GM23338 (cell line): ENCODE measurements at regions not wholly inside any gene's neighbourhood (a gene's known extent, or its start where the extent isn't known, plus 50 kb on each side); places are given as distances from the start of the nearest gene placed in this dataset.

Experiments used
- ATAC-seq: fragments of 200-7000 bp; cut with Tn5 transposase; 3 replicates; pipeline ENCODE4 v1.9.1; 2020
- DNase-seq: peaks from one replicate; pipeline ENCODE4 v3.0.0-alpha.2; 2015; ENCODE audit warnings: low spot score
- H2AFZ ChIP-seq: fragments of 200-600 bp; sonication (generic); 2 replicates; pipeline ENCODE4 v1.8.0; 2016; ENCODE audit warnings: antibody characterized with exemption, mild to moderate bottlenecking, moderate library complexity
- H3F3A ChIP-seq: fragments of 200-600 bp; sonication (generic); replicated peaks from 2 replicates; pipeline ENCODE4 v1.8.0; 2017; ENCODE audit warnings: antibody characterized with exemption, mixed run types, low read depth
- H3K27ac ChIP-seq: fragments of 200-600 bp; sonication (generic); 2 replicates; pipeline ENCODE4 v1.6.1; 2016; ENCODE audit warnings: low read depth
- H3K27me3 ChIP-seq: fragments of 200-600 bp; sonication (generic); 2 replicates; pipeline ENCODE4 v1.8.0; 2016; ENCODE audit warnings: mild to moderate bottlenecking, mixed run types, moderate library complexity; ENCODE audit not compliant: insufficient read depth
- H3K36me3 ChIP-seq: fragments of 200-600 bp; sonication (generic); 2 replicates; pipeline ENCODE4 v1.8.0; 2016; ENCODE audit warnings: mild to moderate bottlenecking; ENCODE audit not compliant: insufficient read depth
- H3K4me1 ChIP-seq: fragments of 200-600 bp; sonication (generic); 2 replicates; pipeline ENCODE4 v1.8.0; 2016; ENCODE audit warnings: mild to moderate bottlenecking, moderate library complexity; ENCODE audit not compliant: insufficient read depth
- H3K4me2 ChIP-seq: fragments of 200-600 bp; sonication (generic); 2 replicates; pipeline ENCODE4 v1.7.1; 2017; ENCODE audit warnings: mixed run types
- H3K4me3 ChIP-seq: fragments of 200-600 bp; sonication (generic); 2 replicates; pipeline ENCODE4 v1.6.1; 2016; ENCODE audit warnings: mixed run types
- H3K79me2 ChIP-seq: fragments of 200-600 bp; sonication (generic); replicated peaks from 2 replicates; pipeline ENCODE4 v1.8.0; 2017; ENCODE audit warnings: mild to moderate bottlenecking; ENCODE audit not compliant: insufficient read depth
- H3K9me2 ChIP-seq: fragments of 200-600 bp; sonication (generic); 2 replicates; pipeline ENCODE4 v1.8.0; 2017; ENCODE audit not compliant: insufficient read depth
- H4K20me1 ChIP-seq: fragments of 200-600 bp; sonication (generic); replicated peaks from 2 replicates; pipeline ENCODE4 v1.8.0; 2017; ENCODE audit warnings: mild to moderate bottlenecking; ENCODE audit not compliant: insufficient read depth
- H3K27ac Mint-ChIP-seq: 2 replicates; pipeline ENCODE4 v1.8.0; 2020; ENCODE audit warnings: inconsistent platforms, mild to moderate bottlenecking, moderate library complexity, mixed read lengths
- H3K27me3 Mint-ChIP-seq: 3 replicates; pipeline ENCODE4 v1.8.0; 2022; ENCODE audit warnings: low read depth, mild to moderate bottlenecking, moderate library complexity, mixed read lengths, inconsistent platforms; ENCODE audit not compliant: insufficient read depth, poor library complexity
- H3K36me3 Mint-ChIP-seq: 3 replicates; pipeline ENCODE4 v1.8.0; 2021; ENCODE audit warnings: low read depth, mild to moderate bottlenecking, inconsistent platforms, moderate library complexity, mixed read lengths
- H3K4me1 Mint-ChIP-seq: 3 replicates; pipeline ENCODE4 v1.8.0; 2020; ENCODE audit warnings: mild to moderate bottlenecking, inconsistent platforms, mixed read lengths
- H3K4me3 Mint-ChIP-seq: 3 replicates; pipeline ENCODE4 v1.8.0; 2021; ENCODE audit warnings: moderate library complexity, mild to moderate bottlenecking, inconsistent platforms, mixed read lengths
- H3K9me3 Mint-ChIP-seq: 3 replicates; pipeline ENCODE4 v1.8.0; 2020; ENCODE audit warnings: moderate library complexity, mild to moderate bottlenecking, inconsistent platforms, mixed read lengths
- EZH2 ChIP-seq: fragments of 200-600 bp; sonication (generic); IDR thresholded peaks from one replicate; pipeline ENCODE4 v1.8.0; 2017; ENCODE audit warnings: antibody characterized with exemption, mild to moderate bottlenecking, low read depth; ENCODE audit not compliant: unreplicated experiment
- JUNB ChIP-seq: IDR thresholded peaks from one replicate; pipeline ENCODE4 v1.6.1; 2016; ENCODE audit warnings: antibody characterized with exemption; ENCODE audit not compliant: unreplicated experiment
- NANOG ChIP-seq: IDR thresholded peaks from 2 replicates; pipeline ENCODE4 v1.6.1; 2016; ENCODE audit warnings: antibody characterized with exemption, borderline replicate concordance
- REST ChIP-seq: IDR thresholded peaks from one replicate; pipeline ENCODE4 v1.6.1; 2018; ENCODE audit warnings: antibody characterized with exemption; ENCODE audit not compliant: unreplicated experiment
- ZNF462 ChIP-seq: fragments of 250-450 bp; sonication (Bioruptor Pico); IDR thresholded peaks from 2 replicates; pipeline ENCODE4 v1.5.0; 2020; ENCODE audit warnings: mild to moderate bottlenecking, moderate library complexity

GRCh38 chr5:24791326-24791725 lies 146.5 kb upstream of the CDH10 start (continued):
- no peak for TF ChIP-seq ZNF462 (CRISPR knock-in tag)
- TF ChIP-seq NANOG, result no peak
- TF ChIP-seq EZH2, result no peak
- no peak for TF ChIP-seq JUNB

GRCh38 chr5:24789611-24790351 lies 145.0 kb upstream of the CDH10 start:
- no peak for DNase-seq
- no peak overlapping the region for H3K4me3 Mint-ChIP-seq
- no peak overlapping the region for H3K4me2 ChIP-seq
- H3K27me3 Mint-ChIP-seq, result peaks cover 3% of the 10 kb centered on the region
- no peak overlapping the region for H3K27ac Mint-ChIP-seq
- no peaks in the 10 kb centered on the region for H4K20me1 ChIP-seq
- H3K9me3 Mint-ChIP-seq, result no peaks in the 10 kb centered on the region
- H3K36me3 ChIP-seq, result no peaks in the 10 kb centered on the region
- no peaks in the 10 kb centered on the region for H3K9me2 ChIP-seq
- no peak overlapping the region for H3K27ac ChIP-seq
- ATAC-seq, result no peak
- no peaks in the 10 kb centered on the region for H3K36me3 Mint-ChIP-seq
- H3K4me3 ChIP-seq, result no peak overlapping the region
- no peaks in the 10 kb centered on the region for H3F3A ChIP-seq
- H3K4me1 Mint-ChIP-seq, result peaks cover 10% of the 10 kb centered on the region
- H3K4me1 ChIP-seq, result peaks cover 3% of the 10 kb centered on the region; the same call in 1 of the 2 replicates
- no peak overlapping the region for H2AFZ ChIP-seq
- H3K79me2 ChIP-seq, result no peaks in the 10 kb centered on the region
- H3K27me3 ChIP-seq, result no peaks in the 10 kb centered on the region
- TF ChIP-seq ZNF462 (CRISPR knock-in tag) (no peak), REST (no peak)
